Cardiac muscle cell (in vitro differentiated cells and primary cell): ENCODE measurements at regions not wholly inside any gene's neighbourhood (a gene's known extent, or its start where the extent isn't known, plus 50 kb on each side); places are given as distances from the start of the nearest gene placed in this dataset.

ENCODE experiments used
- DNase-seq, 2 donors: peaks; one replicate each; pipeline versions ENCODE4 v3.0.0 to v3.0.0-alpha.2; 2010 to 2017; ENCODE audit warnings: low read depth in 1 of 2, low spot score in 1 of 2
- H3K27ac ChIP-seq: fragments of 200-600 bp; sonication (generic); 2 replicates; pipeline ENCODE4 v1.5.1; 2016
- H3K27me3 ChIP-seq: fragments of 200-600 bp; sonication (generic); 2 replicates; pipeline ENCODE4 v1.6.0; 2016; ENCODE audit warnings: control low read depth
- H3K36me3 ChIP-seq: fragments of 200-600 bp; sonication (generic); 2 replicates; pipeline ENCODE4 v1.5.1; 2016; ENCODE audit warnings: control low read depth
- H3K4me1 ChIP-seq: fragments of 200-600 bp; sonication (generic); 2 replicates; pipeline ENCODE4 v1.8.1; 2017; ENCODE audit warnings: low read depth, mild to moderate bottlenecking, mixed run types
- H3K4me3 ChIP-seq: fragments of 200-600 bp; sonication (generic); 2 replicates; pipeline ENCODE4 v1.5.1; 2016; ENCODE audit warnings: mild to moderate bottlenecking
- H3K9me3 ChIP-seq: fragments of 200-600 bp; sonication (generic); 2 replicates; pipeline ENCODE4 v1.5.1; 2017; ENCODE audit warnings: low read depth, mild to moderate bottlenecking, control low read depth
- CTCF ChIP-seq: IDR thresholded peaks from 2 replicates; pipeline ENCODE4 v1.5.1; 2012; ENCODE audit warnings: low read depth, mild to moderate bottlenecking, low read length

GRCh38 chr12:18859400-18859799 is 121.5 kb downstream of the CAPZA3 start:
- Histone ChIP-seq H3K27ac (no peak overlapping the region), H3K4me1 (peaks cover 3% of the 10 kb centered on the region), H3K9me3 (no peaks in the 10 kb centered on the region), H3K27me3 (no peaks in the 10 kb centered on the region), H3K4me3 (no peak overlapping the region), H3K36me3 (no peaks in the 10 kb centered on the region)
- no peak for DNase-seq
- no peak for TF ChIP-seq CTCF

GRCh38 chr12:18861287-18861858 is 123.5 kb downstream of the CAPZA3 start:
- H3K4me1 ChIP-seq: peaks cover 3% of the 10 kb centered on the region
- H3K9me3 ChIP-seq: no peaks in the 10 kb centered on the region
- peak in 1 of 2 donors; percentile 56 for DNase-seq
- H3K36me3 ChIP-seq: no peaks in the 10 kb centered on the region
- no peak overlapping the region for H3K27ac ChIP-seq
- H3K4me3 ChIP-seq: no peak overlapping the region
- no peaks in the 10 kb centered on the region for H3K27me3 ChIP-seq
- TF ChIP-seq CTCF: peak; percentile 50

GRCh38 chr12:18863769-18864500 is 126.0 kb downstream of the CAPZA3 start:
- H3K9me3 ChIP-seq: no peaks in the 10 kb centered on the region
- H3K4me1 ChIP-seq: no peaks in the 10 kb centered on the region
- H3K4me3 ChIP-seq: no peak overlapping the region
- H3K27me3 ChIP-seq: no peaks in the 10 kb centered on the region
- no peak for DNase-seq
- no peak overlapping the region for H3K27ac ChIP-seq
- no peaks in the 10 kb centered on the region for H3K36me3 ChIP-seq
- TF ChIP-seq CTCF: no peak

GRCh38 chr12:18864900-18865561 is 127.1 kb downstream of the CAPZA3 start:
- Histone ChIP-seq H3K36me3 (no peaks in the 10 kb centered on the region), H3K9me3 (no peaks in the 10 kb centered on the region), H3K27ac (no peak overlapping the region), H3K27me3 (no peaks in the 10 kb centered on the region), H3K4me1 (no peaks in the 10 kb centered on the region), H3K4me3 (no peak overlapping the region)
- no peak for TF ChIP-seq CTCF
- peak in 1 of 2 donors; percentile 50 for DNase-seq

GRCh38 chr12:18868717-18869116 is 130.8 kb downstream of the CAPZA3 start:
- DNase-seq: peak in 1 of 2 donors; percentile 58
- Histone ChIP-seq H3K9me3 (no peaks in the 10 kb centered on the region), H3K4me1 (no peaks in the 10 kb centered on the region), H3K27ac (no peak overlapping the region), H3K36me3 (no peaks in the 10 kb centered on the region), H3K27me3 (no peaks in the 10 kb centered on the region), H3K4me3 (no peak overlapping the region)
- TF ChIP-seq CTCF: no peak
